ENCODE measurements at regions not wholly inside any gene's neighbourhood (a gene's known extent, or its start where the extent isn't known, plus 50 kb on each side); places are given as distances from the start of the nearest gene placed in this dataset.
A peak's percentile ranks its signal among the peaks of the same experiment; 100 is the strongest.

DNA sequence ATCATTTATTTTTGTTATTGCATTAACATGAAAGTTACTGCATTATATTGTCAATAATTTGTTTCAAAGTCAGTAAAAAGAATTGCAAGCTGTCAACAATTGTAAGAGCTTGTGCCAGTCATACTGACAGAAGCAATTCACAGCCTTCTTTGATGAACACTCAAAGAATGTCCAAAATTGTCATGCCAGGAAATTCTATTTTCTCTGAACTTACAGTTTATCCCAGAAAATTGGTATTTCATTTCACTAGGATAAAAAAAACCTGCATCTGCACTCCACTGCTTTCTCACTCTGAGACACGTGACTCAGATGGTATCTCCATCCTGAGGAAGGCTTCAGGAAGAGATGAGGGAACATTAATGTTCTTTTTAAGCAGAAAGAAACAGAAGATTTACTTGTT is 332.6 kb upstream of the CCDC54 start:
- ATAC-seq (no peak), DNase-seq (no peak)
- Mint-ChIP-seq H3K4me1 (no peaks in the 10 kb centered on the region), H3K36me3 (no peaks in the 10 kb centered on the region), H3K27me3 (peaks cover 3% of the 10 kb centered on the region), H3K9me3 (ENCODE audit: low read depth) (peaks cover 2% of the 10 kb centered on the region), H3K4me3 (no peak overlapping the region), H3K27ac (no peak overlapping the region)
- CTCF ChIA-PET: no interaction called here

DNA sequence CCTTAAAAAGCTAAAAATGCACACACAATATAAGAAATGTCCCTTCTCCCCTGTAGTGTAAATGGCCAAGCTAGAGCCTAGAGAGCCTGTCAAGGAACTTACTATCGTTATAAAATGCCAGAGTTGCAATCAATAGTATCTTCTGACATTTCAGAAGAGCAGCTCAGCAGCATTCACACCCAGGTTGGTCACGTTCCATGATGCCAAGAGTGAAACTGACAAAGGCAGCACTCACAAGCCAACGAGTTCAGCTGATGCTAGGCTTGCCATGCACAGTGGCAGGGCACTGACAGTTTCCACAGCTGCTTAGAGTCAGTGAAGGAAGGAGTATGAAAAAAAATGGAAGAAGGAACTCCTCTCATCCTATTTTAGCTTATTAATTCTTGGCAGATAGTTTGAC is 331.4 kb upstream of the CCDC54 start:
- no peaks in the 10 kb centered on the region for H3K9me3 Mint-ChIP-seq (ENCODE audit: low read depth)
- no peaks in the 10 kb centered on the region for H3K36me3 Mint-ChIP-seq
- no peak overlapping the region for H3K27ac Mint-ChIP-seq
- CTCF ChIA-PET: no interaction called here
- no peaks in the 10 kb centered on the region for H3K4me1 Mint-ChIP-seq
- no peak for ATAC-seq
- no peak for DNase-seq
- no peak overlapping the region for H3K4me3 Mint-ChIP-seq
- peaks cover 3% of the 10 kb centered on the region for H3K27me3 Mint-ChIP-seq

DNA sequence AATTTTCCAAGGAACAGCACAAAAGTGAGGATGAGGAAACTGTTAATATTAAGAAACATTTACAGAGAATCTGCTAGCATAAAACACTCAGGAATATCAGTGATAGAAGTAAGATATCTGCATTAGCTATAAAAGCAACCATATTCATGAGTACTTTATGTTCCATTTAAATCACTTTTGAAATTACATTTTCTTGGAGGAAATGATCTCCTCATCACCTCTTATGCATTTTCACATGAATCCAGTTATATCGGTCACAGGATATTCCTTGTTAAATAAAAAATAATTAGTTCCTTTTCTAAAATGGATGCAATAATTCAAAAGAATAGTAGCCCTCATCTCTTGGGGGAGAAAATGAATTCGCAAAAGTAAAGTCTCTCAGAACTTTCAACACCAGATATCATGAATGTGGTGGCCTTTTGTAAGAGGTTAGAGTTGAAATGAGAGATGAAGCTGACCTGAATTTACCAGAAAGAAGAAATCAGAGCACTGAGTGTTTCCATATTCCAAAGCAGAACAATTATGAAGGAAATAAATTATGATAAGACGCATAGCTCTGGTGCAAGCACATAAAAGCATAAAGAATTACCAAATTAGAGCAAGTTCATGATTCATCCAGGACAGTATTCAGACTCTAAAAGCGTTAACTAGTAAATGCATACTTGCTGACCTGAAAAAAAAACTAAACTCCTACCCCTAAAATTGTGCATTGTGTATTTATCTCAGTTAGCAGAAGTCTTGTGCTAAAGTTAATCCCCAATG is 321.9 kb upstream of the CCDC54 start:
- Mint-ChIP-seq H3K9me3 (ENCODE audit: low read depth) (no peaks in the 10 kb centered on the region), H3K36me3 (no peaks in the 10 kb centered on the region), H3K27ac (no peak overlapping the region), H3K27me3 (peaks cover 6% of the 10 kb centered on the region), H3K4me3 (no peak overlapping the region), H3K4me1 (no peaks in the 10 kb centered on the region)
- CTCF ChIA-PET: interaction anchor here (1.0 kb wide), 1 partner anchor 9 kb away, joined by 3 read pairs; no protein-coding TSS in a partner anchor
- ATAC-seq: no peak
- DNase-seq: no peak

DNA sequence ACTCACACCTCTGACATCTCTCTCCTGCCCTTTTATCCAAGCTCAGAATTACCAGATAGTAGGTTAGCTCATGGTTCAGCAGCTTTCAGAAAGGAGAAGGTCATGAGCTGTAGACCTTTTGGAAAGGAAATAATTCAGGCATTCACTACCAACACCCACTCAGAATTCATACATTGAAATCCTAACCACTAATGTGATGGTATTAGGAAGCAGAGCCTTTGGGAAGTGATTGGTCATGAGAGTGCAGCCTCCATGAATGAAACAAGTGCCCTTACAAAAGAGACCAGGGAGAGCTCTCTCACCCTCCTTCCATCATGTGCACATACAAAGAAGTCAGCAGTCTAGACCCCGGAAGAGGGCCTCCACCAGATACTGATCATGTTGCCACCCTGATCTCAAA is 315.8 kb upstream of the CCDC54 start:
- H3K27me3 Mint-ChIP-seq: peaks cover 16% of the 10 kb centered on the region
- CTCF ChIA-PET: no interaction called here
- no peak for ATAC-seq

DNA sequence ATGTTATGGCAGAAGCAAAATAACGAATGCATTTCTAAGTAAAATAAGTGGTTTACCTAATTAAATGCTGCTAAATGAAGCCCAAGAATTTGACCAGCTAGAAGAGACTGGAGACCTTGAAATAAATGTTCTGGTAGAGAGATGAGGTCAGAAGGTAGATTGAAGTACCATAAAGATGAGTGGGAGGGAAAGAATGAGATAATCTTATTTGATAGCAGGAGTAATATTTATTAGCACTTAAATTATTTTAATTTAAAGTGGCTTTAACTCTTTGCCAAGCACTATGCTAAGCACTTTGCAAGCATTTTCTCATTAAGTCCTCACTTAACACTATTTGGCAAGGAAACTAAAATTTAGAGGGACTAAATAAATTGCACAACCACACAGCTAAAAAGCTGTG is 314.9 kb upstream of the CCDC54 start:
- Mint-ChIP-seq H3K9me3 (ENCODE audit: low read depth) (peaks cover 2% of the 10 kb centered on the region), H3K27me3 (peaks cover 22% of the 10 kb centered on the region), H3K36me3 (no peaks in the 10 kb centered on the region), H3K4me1 (peaks cover 13% of the 10 kb centered on the region), H3K4me3 (no peak overlapping the region), H3K27ac (no peak overlapping the region)
- CTCF ChIA-PET: no interaction called here
- no peak for DNase-seq
- ATAC-seq: no peak

More for the DNA sequence above, 315.8 kb upstream of the CCDC54 start:
- Mint-ChIP-seq H3K27ac (no peak overlapping the region), H3K4me1 (peaks cover 13% of the 10 kb centered on the region), H3K36me3 (no peaks in the 10 kb centered on the region), H3K9me3 (ENCODE audit: low read depth) (no peaks in the 10 kb centered on the region), H3K4me3 (no peak overlapping the region)
- no peak for DNase-seq

DNA sequence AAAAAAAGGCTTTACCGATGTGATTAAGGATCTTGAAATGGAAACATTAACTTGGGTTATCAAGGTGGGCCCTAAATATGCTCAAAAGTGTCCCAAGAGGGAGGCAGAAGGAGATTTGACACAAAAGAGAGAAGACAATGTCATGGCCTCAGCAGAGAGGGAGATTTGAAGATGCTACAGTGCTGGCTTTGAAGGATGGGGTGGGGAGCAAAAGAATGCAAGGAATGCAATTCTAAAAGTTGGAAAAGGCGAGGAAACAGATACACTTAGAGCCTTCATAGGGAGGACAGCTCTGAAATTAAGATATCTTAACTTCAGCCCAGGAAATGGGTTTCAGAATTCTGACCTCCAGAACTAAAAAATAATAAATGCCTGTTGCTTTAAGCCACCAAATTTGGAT is 314.5 kb upstream of the CCDC54 start:
- no peak overlapping the region for H3K27ac Mint-ChIP-seq
- no peak for DNase-seq
- H3K4me1 Mint-ChIP-seq: peaks cover 13% of the 10 kb centered on the region
- peaks cover 2% of the 10 kb centered on the region for H3K9me3 Mint-ChIP-seq (ENCODE audit: low read depth)
- H3K27me3 Mint-ChIP-seq: peaks cover 19% of the 10 kb centered on the region
- no peaks in the 10 kb centered on the region for H3K36me3 Mint-ChIP-seq
- CTCF ChIA-PET: no interaction called here
- no peak for ATAC-seq
- H3K4me3 Mint-ChIP-seq: no peak overlapping the region

DNA sequence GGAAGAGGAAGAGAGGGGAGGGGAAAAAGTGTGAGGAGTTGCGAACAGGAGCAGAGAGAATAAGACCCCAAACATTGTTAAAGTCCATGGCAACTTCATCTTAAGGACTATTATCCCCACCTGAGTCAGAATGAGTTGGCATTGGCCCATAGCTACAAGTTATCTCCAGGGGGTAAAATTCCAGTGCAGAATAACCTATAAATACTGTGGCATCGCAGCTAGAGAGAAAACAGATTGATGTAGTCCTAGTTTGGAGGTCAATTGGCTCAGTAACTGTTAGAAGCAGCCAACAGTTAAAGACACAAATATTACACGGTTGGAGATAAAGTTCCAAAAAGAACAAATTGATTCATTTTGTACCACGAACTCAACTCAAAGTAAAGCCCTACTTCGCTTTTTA is 313.9 kb upstream of the CCDC54 start:
- CTCF ChIA-PET: no interaction called here
- no peaks in the 10 kb centered on the region for H3K36me3 Mint-ChIP-seq
- no peak overlapping the region for H3K27ac Mint-ChIP-seq
- no peak for ATAC-seq
- H3K4me1 Mint-ChIP-seq: peaks cover 13% of the 10 kb centered on the region
- peaks cover 2% of the 10 kb centered on the region for H3K9me3 Mint-ChIP-seq (ENCODE audit: low read depth)
- peaks cover 19% of the 10 kb centered on the region for H3K27me3 Mint-ChIP-seq
- H3K4me3 Mint-ChIP-seq: no peak overlapping the region
- DNase-seq: no peak

DNA sequence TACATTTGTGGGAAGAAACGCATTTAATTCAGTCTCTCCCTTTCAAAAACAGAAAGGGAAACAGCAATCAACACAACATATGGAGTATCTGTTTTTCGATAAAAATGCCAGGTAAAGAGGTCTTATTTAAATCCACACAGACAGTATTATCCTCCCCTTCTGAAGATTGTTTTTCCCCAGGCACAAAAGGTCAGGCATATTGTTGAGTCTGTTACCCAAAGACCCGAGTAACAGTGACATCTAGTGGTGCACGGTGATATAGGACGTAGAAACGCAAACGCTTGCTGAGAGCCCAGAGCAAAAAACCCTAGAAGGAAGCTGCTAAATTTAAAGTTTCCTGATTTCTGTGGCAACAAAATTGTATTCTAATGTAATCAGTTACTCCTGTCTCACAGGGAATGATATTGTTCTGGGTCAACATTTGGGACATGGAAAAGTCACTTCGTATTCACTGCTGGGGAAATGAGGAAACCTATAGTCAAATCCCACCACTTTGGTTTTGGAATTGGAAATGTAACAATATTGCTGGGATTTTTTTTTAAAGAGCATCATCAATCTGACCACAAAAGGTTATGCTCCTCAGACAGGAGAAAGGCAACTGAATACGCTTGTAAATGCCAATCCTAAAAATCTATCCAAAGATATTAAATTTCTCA is 312.7 kb upstream of the CCDC54 start:
- Mint-ChIP-seq H3K27ac (no peak overlapping the region), H3K36me3 (no peaks in the 10 kb centered on the region), H3K9me3 (ENCODE audit: low read depth) (peaks cover 2% of the 10 kb centered on the region), H3K4me3 (no peak overlapping the region), H3K4me1 (peaks cover 16% of the 10 kb centered on the region), H3K27me3 (peaks cover 16% of the 10 kb centered on the region)
- CTCF ChIA-PET: interaction anchor here (0.7 to 1.9 kb wide), 6 partner anchors 9 to 237 kb away, joined by 3 to 5 read pairs (median 3); no protein-coding TSS in a partner anchor
- peak; percentile 73 for DNase-seq
- ATAC-seq: peak; percentile 49

DNA sequence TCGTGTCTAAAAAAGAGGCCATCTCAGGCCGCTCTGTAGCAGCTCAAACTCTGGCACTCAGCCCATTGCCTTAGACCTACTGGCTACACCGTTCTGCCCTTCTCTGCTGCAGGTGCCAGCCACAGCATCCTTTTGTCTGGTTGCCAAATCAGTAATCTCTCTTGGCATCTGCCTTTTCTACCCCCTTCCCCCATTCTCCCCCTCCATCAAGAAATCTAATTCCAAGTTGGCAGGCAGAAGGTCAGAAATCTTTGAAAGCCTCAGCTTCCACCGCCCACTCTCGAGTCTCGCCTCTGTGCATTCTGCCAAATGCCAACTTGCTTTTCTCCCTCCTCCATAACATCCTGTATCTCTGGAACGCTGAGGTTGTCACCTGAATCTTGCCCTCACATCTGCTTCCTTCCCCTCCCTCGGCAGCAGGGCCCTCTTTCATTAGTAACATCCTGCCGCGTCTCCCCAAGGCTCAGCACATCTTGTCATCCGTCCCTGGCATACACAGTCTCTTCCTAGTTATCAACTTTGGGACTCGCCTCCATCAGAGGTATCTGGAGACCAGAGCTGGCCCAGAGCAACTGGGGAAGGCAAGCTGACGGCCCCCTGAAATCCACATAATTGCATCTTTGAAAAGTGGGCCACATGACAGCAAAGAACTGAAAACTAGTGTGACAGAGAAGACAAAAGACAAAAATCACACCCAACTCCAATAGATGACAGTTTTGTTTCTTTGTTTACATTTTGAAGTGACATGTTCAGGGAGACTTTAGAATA is 312.0 kb upstream of the CCDC54 start:
- peaks cover 2% of the 10 kb centered on the region for H3K9me3 Mint-ChIP-seq (ENCODE audit: low read depth)
- CTCF ChIA-PET: interaction anchor here (0.7 to 1.9 kb wide), 8 partner anchors 10 to 237 kb away, joined by 3 to 5 read pairs (median 3); no protein-coding TSS in a partner anchor
- H3K27ac Mint-ChIP-seq: no peak overlapping the region
- peaks cover 16% of the 10 kb centered on the region for H3K27me3 Mint-ChIP-seq
- H3K4me3 Mint-ChIP-seq: no peak overlapping the region
- DNase-seq: no peak
- ATAC-seq: no peak
- peaks cover 16% of the 10 kb centered on the region for H3K4me1 Mint-ChIP-seq
- no peaks in the 10 kb centered on the region for H3K36me3 Mint-ChIP-seq

DNA sequence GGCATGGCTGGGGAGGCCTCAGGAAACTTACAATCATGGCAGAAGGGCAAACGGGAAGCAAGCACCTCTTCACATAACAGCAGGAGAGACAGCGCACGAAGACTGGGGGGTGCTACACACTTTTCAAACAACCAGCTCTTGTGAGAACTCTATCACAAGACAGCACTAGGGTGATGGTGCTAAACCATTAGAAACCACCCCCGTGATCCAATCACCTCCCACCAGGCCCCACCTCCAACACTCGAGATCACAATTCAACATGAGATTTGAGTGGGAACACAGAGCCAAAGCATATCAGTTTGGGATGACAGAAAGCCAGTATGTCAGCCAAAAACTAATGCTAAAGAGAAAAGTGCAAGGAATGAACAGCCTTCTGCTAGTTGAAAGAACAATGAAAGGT is 309.8 kb upstream of the CCDC54 start:
- ATAC-seq (no peak), DNase-seq (no peak)
- Mint-ChIP-seq H3K27me3 (peaks cover 11% of the 10 kb centered on the region), H3K4me1 (peaks cover 16% of the 10 kb centered on the region), H3K9me3 (ENCODE audit: low read depth) (peaks cover 2% of the 10 kb centered on the region), H3K4me3 (no peak overlapping the region), H3K36me3 (no peaks in the 10 kb centered on the region), H3K27ac (no peak overlapping the region)
- CTCF ChIA-PET: no interaction called here

DNA sequence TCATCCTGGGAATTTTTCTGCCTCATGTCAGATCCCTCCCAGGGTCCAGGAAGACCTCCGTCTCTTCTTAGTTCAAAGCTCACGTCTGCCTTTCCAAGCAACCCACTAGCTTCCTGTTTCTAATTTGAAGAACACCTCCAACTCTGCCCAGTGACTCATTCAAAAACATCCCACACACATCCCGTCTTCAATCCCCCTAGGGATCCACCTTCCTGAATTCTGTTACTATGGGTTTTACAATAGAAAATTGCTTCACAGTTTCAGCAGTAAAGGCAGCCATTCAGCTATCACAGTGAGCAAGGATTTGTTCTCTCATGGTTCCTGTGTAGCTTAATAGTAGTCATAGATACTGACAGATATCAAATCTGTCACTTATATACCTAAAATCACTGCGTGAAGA is 308.3 kb upstream of the CCDC54 start:
- H3K4me3 Mint-ChIP-seq: no peak overlapping the region
- CTCF ChIA-PET: no interaction called here
- H3K27ac Mint-ChIP-seq: no peak overlapping the region
- no peaks in the 10 kb centered on the region for H3K36me3 Mint-ChIP-seq
- DNase-seq (no peak), ATAC-seq (no peak)
- H3K4me1 Mint-ChIP-seq: peaks cover 16% of the 10 kb centered on the region
- H3K9me3 Mint-ChIP-seq (ENCODE audit: low read depth): peaks cover 2% of the 10 kb centered on the region
- peaks cover 7% of the 10 kb centered on the region for H3K27me3 Mint-ChIP-seq

DNA sequence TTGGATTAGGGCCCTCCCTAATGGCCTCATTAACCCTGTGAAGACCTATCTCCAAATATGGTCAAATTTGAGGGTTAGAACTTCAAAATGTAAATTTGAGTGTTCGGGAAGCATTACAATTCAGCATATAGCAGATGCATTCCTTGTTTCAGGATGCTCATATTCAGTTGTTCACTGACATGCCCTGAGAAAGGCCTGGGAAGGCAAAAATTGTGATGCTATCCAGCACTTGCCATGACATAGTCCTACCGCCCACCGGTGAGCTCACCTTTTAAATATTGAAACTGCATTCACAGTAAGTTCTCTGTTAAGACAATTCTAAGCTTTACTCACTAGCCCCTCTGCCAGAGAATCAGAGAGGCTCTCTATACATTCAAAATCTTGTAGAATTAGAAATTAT is 300.3 kb upstream of the CCDC54 start:
- no peak overlapping the region for H3K27ac Mint-ChIP-seq
- ATAC-seq (no peak), DNase-seq (no peak)
- H3K36me3 Mint-ChIP-seq: no peaks in the 10 kb centered on the region
- CTCF ChIA-PET: no interaction called here
- no peaks in the 10 kb centered on the region for H3K4me1 Mint-ChIP-seq
- H3K27me3 Mint-ChIP-seq: no peaks in the 10 kb centered on the region
- no peak overlapping the region for H3K4me3 Mint-ChIP-seq
- H3K9me3 Mint-ChIP-seq (ENCODE audit: low read depth): no peaks in the 10 kb centered on the region

DNA sequence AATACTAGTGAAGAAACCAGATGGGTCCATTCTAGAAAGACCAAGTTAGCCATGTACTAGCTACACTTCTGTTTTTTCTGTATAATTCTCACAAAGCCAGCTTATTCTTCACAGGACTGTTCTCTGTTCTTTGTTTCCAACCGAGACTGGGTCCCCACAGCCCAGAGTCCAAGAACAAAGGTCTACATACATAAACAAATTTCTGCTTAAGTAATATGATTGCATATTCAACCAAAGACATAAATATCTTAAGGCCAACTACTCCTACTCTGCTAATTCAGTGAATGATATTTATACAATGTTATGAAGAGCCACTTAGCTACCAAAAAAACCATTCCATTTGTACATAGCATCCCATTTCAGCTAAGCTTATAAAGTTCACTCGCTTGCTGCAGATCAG is 299.8 kb upstream of the CCDC54 start:
- H3K9me3 Mint-ChIP-seq (ENCODE audit: low read depth): no peaks in the 10 kb centered on the region
- DNase-seq (no peak), ATAC-seq (no peak)
- H3K27me3 Mint-ChIP-seq: no peaks in the 10 kb centered on the region
- no peak overlapping the region for H3K27ac Mint-ChIP-seq
- H3K4me3 Mint-ChIP-seq: no peak overlapping the region
- CTCF ChIA-PET: no interaction called here
- no peaks in the 10 kb centered on the region for H3K4me1 Mint-ChIP-seq
- no peaks in the 10 kb centered on the region for H3K36me3 Mint-ChIP-seq

DNA sequence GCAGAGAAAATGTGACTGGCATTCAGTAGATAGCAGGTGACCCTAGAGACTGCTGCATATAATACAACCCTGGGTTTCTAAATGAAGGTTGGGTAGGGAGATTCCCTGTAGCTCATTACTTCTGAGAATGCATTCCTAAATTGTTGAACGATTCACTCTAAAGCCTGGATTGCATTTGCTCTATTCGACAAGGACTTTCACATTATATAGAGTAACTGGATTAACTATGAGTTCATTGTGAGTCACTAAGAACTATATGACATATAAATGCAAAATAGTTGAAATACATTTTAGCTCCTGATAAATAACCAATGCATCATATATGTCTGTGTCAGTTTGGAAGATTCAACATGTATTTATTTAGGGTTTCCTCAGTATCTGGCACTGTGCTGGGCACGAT is 294.7 kb upstream of the CCDC54 start:
- H3K4me3 Mint-ChIP-seq: no peak overlapping the region
- CTCF ChIA-PET: no interaction called here
- DNase-seq: no peak

More for the DNA sequence above, 294.7 kb upstream of the CCDC54 start:
- Mint-ChIP-seq H3K36me3 (no peaks in the 10 kb centered on the region), H3K27ac (no peak overlapping the region), H3K27me3 (no peaks in the 10 kb centered on the region), H3K4me1 (no peaks in the 10 kb centered on the region), H3K9me3 (ENCODE audit: low read depth) (no peaks in the 10 kb centered on the region)
- ATAC-seq: no peak

Measured in activated CD8-positive, alpha-beta memory T cell treated with anti-CD3 and anti-CD28 coated beads, Interleukin-2, amount 10 ng/mL, durations not matched to agents 7 days and 5 days (primary cell).